GM18951 (cell line): ENCODE measurements at regions not wholly inside any gene's neighbourhood (a gene's known extent, or its start where the extent isn't known, plus 50 kb on each side); places are given as distances from the start of the nearest gene placed in this dataset.

Experiments used
- POLR2A ChIP-seq: IDR thresholded peaks from 4 replicates; pipeline ENCODE4 v1.6.1; 2011; ENCODE audit warnings: mild to moderate bottlenecking; ENCODE audit not compliant: insufficient read length, insufficient read depth; ENCODE audit errors: extremely low read depth
- in situ Hi-C: fragments of 300-500 bp; cut with MboI; formaldehyde crosslinking; loops from one replicate; pipeline ENCODE4 v1.12.0; 2022; ENCODE audit warnings: low sequenced_read_pairs, mixed read lengths, inconsistent platforms; ENCODE audit not compliant: unreplicated experiment

- no peak for TF ChIP-seq POLR2A
- in situ Hi-C loops = no loop called here
Observed at GRCh38 chr1:38686167-38686926, 173.2 kb downstream of the RRAGC start.

- in situ Hi-C loops = no loop called here
- TF ChIP-seq POLR2A = no peak
Observed at GRCh38 chr1:38685388-38685787, 174.2 kb downstream of the RRAGC start.

- in situ Hi-C loops = no loop called here
- TF ChIP-seq POLR2A = no peak
Observed at GRCh38 chr1:38680801-38681510, 178.6 kb downstream of the RRAGC start.

GRCh38 chr1:38677756-38678155, 181.8 kb downstream of the RRAGC start:
- TF ChIP-seq POLR2A = no peak
- in situ Hi-C loops = no loop called here

- in situ Hi-C loops = no loop called here
- no peak for TF ChIP-seq POLR2A
Observed at GRCh38 chr1:38677311-38677710, 182.3 kb downstream of the RRAGC start.

- in situ Hi-C loops = no loop called here
- no peak for TF ChIP-seq POLR2A
Observed at GRCh38 chr1:38672692-38673091, 186.9 kb downstream of the RRAGC start.

GRCh38 chr1:38671221-38671620, 188.4 kb downstream of the RRAGC start:
- TF ChIP-seq POLR2A = no peak
- in situ Hi-C loops = no loop called here

GRCh38 chr1:38670544-38671122, 188.9 kb downstream of the RRAGC start:
- no peak for TF ChIP-seq POLR2A
- in situ Hi-C loops = no loop called here

GRCh38 chr1:38667626-38668025, 191.9 kb downstream of the RRAGC start:
- TF ChIP-seq POLR2A = no peak
- in situ Hi-C loops = no loop called here

- in situ Hi-C loops = no loop called here
- no peak for TF ChIP-seq POLR2A
Observed at GRCh38 chr1:38662126-38662525, 197.4 kb downstream of the RRAGC start.

- in situ Hi-C loops = no loop called here
- TF ChIP-seq POLR2A = no peak
Observed at GRCh38 chr1:38658883-38659282, 200.7 kb downstream of the RRAGC start.

GRCh38 chr1:38657873-38658272, 201.7 kb downstream of the RRAGC start:
- TF ChIP-seq POLR2A = no peak
- in situ Hi-C loops = no loop called here

GRCh38 chr1:38657207-38657840, 202.2 kb downstream of the RRAGC start:
- no peak for TF ChIP-seq POLR2A
- in situ Hi-C loops = no loop called here

- TF ChIP-seq POLR2A = no peak
- in situ Hi-C loops = no loop called here
Observed at GRCh38 chr1:38656726-38657125, 202.8 kb downstream of the RRAGC start.

- TF ChIP-seq POLR2A = no peak
- in situ Hi-C loops = no loop called here
Observed at GRCh38 chr1:38652217-38652616, 207.4 kb downstream of the RRAGC start.
